ENCODE measurements at regions not wholly inside any gene's neighbourhood (a gene's known extent, or its start where the extent isn't known, plus 50 kb on each side); places are given as distances from the start of the nearest gene placed in this dataset. TPM values are rescaled to one million over a fixed set of nuclear protein-coding genes. Genes with fewer than 3 reads are reported as not detected.

GRCh38 chr9:107545036-107545435 lies 55.5 kb upstream of the KLF4 start:
- ATAC-seq (ENCODE audit: low FRiP score) (no peak), DNase-seq (ENCODE audit: low spot score) (no peak)
- TF ChIP-seq CTCF (IDR thresholded peaks at IDR 0.05) = no peak

GRCh38 chr9:107542411-107543157 lies 53.0 kb upstream of the KLF4 start:
- no peak for TF ChIP-seq CTCF (IDR thresholded peaks at IDR 0.05)
- ATAC-seq (ENCODE audit: low FRiP score) (no peak), DNase-seq (ENCODE audit: low spot score) (no peak)

- no peak for ATAC-seq (ENCODE audit: low FRiP score)
- TF ChIP-seq CTCF (IDR thresholded peaks at IDR 0.05) = no peak
- DNase-seq (ENCODE audit: low spot score) = no peak
Measured at GRCh38 chr9:107541523-107541922, 52.0 kb upstream of the KLF4 start.

- no peak for DNase-seq (ENCODE audit: low spot score)
- ATAC-seq (ENCODE audit: low FRiP score) = no peak
- no peak for TF ChIP-seq CTCF (IDR thresholded peaks at IDR 0.05)
Measured at GRCh38 chr9:107540164-107540561, 50.6 kb upstream of the KLF4 start.

- DNase-seq (ENCODE audit: low spot score) (no peak), ATAC-seq (ENCODE audit: low FRiP score) (no peak)
- no peak for TF ChIP-seq CTCF (IDR thresholded peaks at IDR 0.05)
Measured at GRCh38 chr9:107539427-107540163, 50.0 kb upstream of the KLF4 start.

Small RNA genes in the stretch of these regions (small RNA-seq; reads per million reads assigned to genes)
- gene RN7SL659P (not detected), gene RNA5SP293 (not detected), gene RNU6-1064P (not detected), gene RNU6-996P (not detected)
